Cardiac muscle cell (in vitro differentiated cells and primary cell): ENCODE measurements at regions not wholly inside any gene's neighbourhood (a gene's known extent, or its start where the extent isn't known, plus 50 kb on each side); places are given as distances from the start of the nearest gene placed in this dataset.

ENCODE experiments used
- DNase-seq, 2 donors: peaks; one replicate each; pipeline versions ENCODE4 v3.0.0 to v3.0.0-alpha.2; 2010 to 2017; ENCODE audit warnings: low read depth in 1 of 2, low spot score in 1 of 2
- H3K27ac ChIP-seq: fragments of 200-600 bp; sonication (generic); 2 replicates; pipeline ENCODE4 v1.5.1; 2016
- H3K27me3 ChIP-seq: fragments of 200-600 bp; sonication (generic); 2 replicates; pipeline ENCODE4 v1.6.0; 2016; ENCODE audit warnings: control low read depth
- H3K36me3 ChIP-seq: fragments of 200-600 bp; sonication (generic); 2 replicates; pipeline ENCODE4 v1.5.1; 2016; ENCODE audit warnings: control low read depth
- H3K4me1 ChIP-seq: fragments of 200-600 bp; sonication (generic); 2 replicates; pipeline ENCODE4 v1.8.1; 2017; ENCODE audit warnings: low read depth, mild to moderate bottlenecking, mixed run types
- H3K4me3 ChIP-seq: fragments of 200-600 bp; sonication (generic); 2 replicates; pipeline ENCODE4 v1.5.1; 2016; ENCODE audit warnings: mild to moderate bottlenecking
- H3K9me3 ChIP-seq: fragments of 200-600 bp; sonication (generic); 2 replicates; pipeline ENCODE4 v1.5.1; 2017; ENCODE audit warnings: low read depth, mild to moderate bottlenecking, control low read depth
- CTCF ChIP-seq: IDR thresholded peaks from 2 replicates; pipeline ENCODE4 v1.5.1; 2012; ENCODE audit warnings: low read depth, mild to moderate bottlenecking, low read length

DNA sequence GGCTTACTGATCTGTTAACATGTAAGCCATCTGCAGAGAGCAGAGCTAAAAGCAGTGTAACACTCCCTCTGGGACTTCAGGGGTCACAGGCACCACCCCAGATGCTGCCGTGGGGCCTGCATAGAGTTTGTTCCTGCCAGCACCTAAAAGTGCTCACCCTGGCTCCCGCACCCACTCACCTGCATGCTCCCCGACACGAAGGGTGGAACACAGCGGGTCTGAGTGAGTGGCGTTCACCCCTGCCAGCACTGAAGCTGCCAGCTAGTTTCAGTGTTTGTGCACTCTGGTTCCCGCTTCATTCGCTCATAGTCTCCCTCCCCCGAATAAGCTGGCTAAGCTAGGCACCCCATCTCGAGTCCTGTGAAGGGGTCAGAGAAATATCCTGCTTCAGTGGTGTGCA is 1681.0 kb downstream of the NCAM2 start:
- no peaks in the 10 kb centered on the region for H3K9me3 ChIP-seq
- no peaks in the 10 kb centered on the region for H3K4me1 ChIP-seq
- no peak overlapping the region for H3K27ac ChIP-seq
- no peak for TF ChIP-seq CTCF
- no peaks in the 10 kb centered on the region for H3K27me3 ChIP-seq
- no peak overlapping the region for H3K4me3 ChIP-seq
- no peaks in the 10 kb centered on the region for H3K36me3 ChIP-seq
- DNase-seq, result no peak

DNA sequence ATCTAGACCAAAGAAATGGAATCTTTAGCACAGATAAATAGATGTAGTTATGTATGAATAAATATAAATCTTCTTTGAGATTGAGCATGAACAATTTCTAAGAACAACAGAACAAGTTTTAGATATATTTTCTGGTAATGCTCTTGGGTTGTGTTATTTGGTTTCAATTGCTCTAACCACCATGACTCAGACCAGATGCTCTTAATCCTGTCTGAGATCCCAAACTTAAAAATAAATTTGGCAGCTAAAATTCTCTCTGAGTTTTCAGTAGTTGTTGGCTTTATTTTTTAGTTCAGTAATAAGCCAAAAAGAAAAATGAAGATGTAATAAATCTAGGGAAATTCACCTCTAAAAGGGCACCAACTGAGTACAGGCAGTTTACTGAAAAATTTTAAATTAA is 1693.4 kb downstream of the NCAM2 start:
- Histone ChIP-seq H3K27ac (no peak overlapping the region), H3K27me3 (no peaks in the 10 kb centered on the region), H3K4me3 (no peak overlapping the region), H3K9me3 (no peaks in the 10 kb centered on the region), H3K4me1 (no peaks in the 10 kb centered on the region), H3K36me3 (no peaks in the 10 kb centered on the region)
- no peak for TF ChIP-seq CTCF
- no peak for DNase-seq

DNA sequence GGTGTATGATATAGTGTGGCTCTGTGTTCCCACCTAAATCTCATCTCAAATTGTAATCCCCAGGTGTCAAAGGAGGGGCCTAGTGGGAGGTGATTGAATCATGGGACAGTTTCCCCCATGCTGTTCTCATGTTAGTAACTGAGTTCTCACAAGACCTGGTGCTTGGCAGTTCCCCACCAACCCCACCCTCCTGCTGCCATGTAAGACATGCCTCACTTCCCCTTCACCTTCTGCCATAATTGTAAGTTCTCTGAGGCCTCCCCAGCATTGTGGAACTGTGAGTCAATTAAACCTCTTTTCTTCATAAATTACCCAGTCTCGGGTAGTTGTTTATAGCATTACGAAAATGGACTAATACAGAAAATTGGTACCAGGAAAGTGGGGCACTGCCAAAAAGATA is 1705.3 kb downstream of the NCAM2 start:
- no peak overlapping the region for H3K4me3 ChIP-seq
- no peaks in the 10 kb centered on the region for H3K36me3 ChIP-seq
- H3K27ac ChIP-seq, result no peak overlapping the region
- H3K27me3 ChIP-seq, result no peaks in the 10 kb centered on the region
- no peaks in the 10 kb centered on the region for H3K9me3 ChIP-seq
- DNase-seq, result no peak
- no peaks in the 10 kb centered on the region for H3K4me1 ChIP-seq
- TF ChIP-seq CTCF, result no peak

GRCh38 chr21:22710721-22711120 is 1712.5 kb downstream of the NCAM2 start:
- H3K9me3 ChIP-seq, result no peaks in the 10 kb centered on the region
- TF ChIP-seq CTCF, result no peak
- no peak overlapping the region for H3K27ac ChIP-seq
- no peaks in the 10 kb centered on the region for H3K36me3 ChIP-seq
- H3K27me3 ChIP-seq, result no peaks in the 10 kb centered on the region
- DNase-seq, result no peak
- H3K4me3 ChIP-seq, result no peak overlapping the region
- H3K4me1 ChIP-seq, result no peaks in the 10 kb centered on the region

DNA sequence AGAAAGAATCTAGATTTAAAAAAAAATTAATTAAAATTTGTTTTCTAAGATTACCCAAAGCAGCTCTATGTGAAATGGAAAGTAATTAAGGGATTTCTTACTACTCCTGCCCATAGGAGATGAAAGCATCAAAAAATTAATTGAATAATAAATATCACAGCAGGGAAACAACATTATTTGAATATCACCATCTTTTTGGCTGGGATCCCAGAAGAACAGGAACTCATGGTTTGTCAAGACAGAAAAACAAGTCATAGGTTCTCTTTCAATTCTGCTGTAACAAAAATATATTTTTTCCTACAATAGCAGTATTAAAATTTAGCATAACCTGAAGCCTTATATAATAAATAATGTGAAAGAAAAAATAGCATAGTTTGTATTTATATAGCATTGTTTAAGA is 1713.4 kb downstream of the NCAM2 start:
- Histone ChIP-seq H3K9me3 (no peaks in the 10 kb centered on the region), H3K4me1 (no peaks in the 10 kb centered on the region), H3K27me3 (no peaks in the 10 kb centered on the region), H3K27ac (no peak overlapping the region), H3K4me3 (no peak overlapping the region), H3K36me3 (no peaks in the 10 kb centered on the region)
- peak in 1 of 2 donors; percentile 0 for DNase-seq
- no peak for TF ChIP-seq CTCF

DNA sequence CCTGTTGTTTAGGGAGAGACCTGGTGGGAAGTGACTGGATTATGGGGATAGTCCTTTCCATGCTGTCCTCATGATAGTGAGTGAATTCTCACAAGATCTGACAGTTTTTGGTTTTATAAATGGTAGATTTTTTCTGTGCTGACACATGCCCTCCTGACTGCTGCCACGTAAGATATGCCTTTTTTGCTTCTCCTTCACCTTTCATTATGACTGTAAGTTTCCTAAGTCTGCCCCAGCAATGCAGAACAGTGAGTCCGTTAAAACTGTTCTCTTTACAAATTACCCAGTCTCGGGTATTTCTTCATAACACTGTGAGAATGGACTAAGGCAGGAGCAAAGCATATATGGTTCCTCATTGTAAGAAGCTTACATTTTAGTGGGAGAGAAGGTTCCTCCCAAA is 1727.2 kb downstream of the NCAM2 start:
- TF ChIP-seq CTCF, result no peak
- Histone ChIP-seq H3K4me1 (peaks cover 4% of the 10 kb centered on the region), H3K36me3 (no peaks in the 10 kb centered on the region), H3K27me3 (no peaks in the 10 kb centered on the region), H3K4me3 (no peak overlapping the region), H3K9me3 (no peaks in the 10 kb centered on the region), H3K27ac (no peak overlapping the region)
- DNase-seq, result no peak
